GM21737 (cell line): ENCODE measurements at regions not wholly inside any gene's neighbourhood (a gene's known extent, or its start where the extent isn't known, plus 50 kb on each side); places are given as distances from the start of the nearest gene placed in this dataset.
"Not testable (repeated sequence)": the region's sequence is repeated elsewhere in the genome, so short reads cannot be mapped to it uniquely, and the experiment has no call there.

ENCODE experiments used
- ATAC-seq: cut with Tn5 transposase; IDR thresholded peaks from one replicate; pipeline ENCODE4 v1.9.1; 2021; ENCODE audit warnings: mild to moderate bottlenecking, moderate library complexity; ENCODE audit not compliant: unreplicated experiment

GRCh38 chr2:43004126-43004865 lies 211.9 kb upstream of the HAAO start:
- not testable (repeated sequence) for ATAC-seq

GRCh38 chr2:43003702-43004101 lies 211.3 kb upstream of the HAAO start:
- ATAC-seq = no peak

- no peak for ATAC-seq
Observed at GRCh38 chr2:43001787-43002468, 209.5 kb upstream of the HAAO start.

GRCh38 chr2:43001055-43001378 lies 208.6 kb upstream of the HAAO start:
- no peak for ATAC-seq

- ATAC-seq = peak; percentile 54
Observed at GRCh38 chr2:43000242-43001054, 208.1 kb upstream of the HAAO start.

GRCh38 chr2:42999856-43000241 lies 207.5 kb upstream of the HAAO start:
- no peak for ATAC-seq

GRCh38 chr2:42999391-42999841 lies 207.0 kb upstream of the HAAO start:
- ATAC-seq = no peak

- no peak for ATAC-seq
Observed at GRCh38 chr2:42998721-42999120, 206.3 kb upstream of the HAAO start.

GRCh38 chr2:42996528-42996927 lies 204.1 kb upstream of the HAAO start:
- no peak for ATAC-seq

GRCh38 chr2:42995752-42996422 lies 203.5 kb upstream of the HAAO start:
- ATAC-seq = no peak

GRCh38 chr2:42989283-42990081 lies 197.1 kb upstream of the HAAO start:
- ATAC-seq = not testable (repeated sequence)

GRCh38 chr2:42988055-42988454 lies 195.7 kb upstream of the HAAO start:
- ATAC-seq = not testable (repeated sequence)

- ATAC-seq = no peak
Observed at GRCh38 chr2:42987112-42987922, 194.9 kb upstream of the HAAO start.

- no peak for ATAC-seq
Observed at GRCh38 chr2:42984617-42985016, 192.2 kb upstream of the HAAO start.

- ATAC-seq = no peak
Observed at GRCh38 chr2:42984081-42984480, 191.7 kb upstream of the HAAO start.

- no peak for ATAC-seq
Observed at GRCh38 chr2:42980764-42981416, 188.5 kb upstream of the HAAO start.

- ATAC-seq = no peak
Observed at GRCh38 chr2:42979870-42980763, 187.7 kb upstream of the HAAO start.

- ATAC-seq = no peak
Observed at GRCh38 chr2:42979416-42979869, 187.1 kb upstream of the HAAO start.
